ENCODE measurements at regions not wholly inside any gene's neighbourhood (a gene's known extent, or its start where the extent isn't known, plus 50 kb on each side); places are given as distances from the start of the nearest gene placed in this dataset.

GRCh38 chr14:28406196-28406595 lies 360.4 kb upstream of the FOXG1 start:
- DNase-seq = no peak

GRCh38 chr14:28407031-28407825 lies 359.4 kb upstream of the FOXG1 start:
- DNase-seq = no peak

DNA sequence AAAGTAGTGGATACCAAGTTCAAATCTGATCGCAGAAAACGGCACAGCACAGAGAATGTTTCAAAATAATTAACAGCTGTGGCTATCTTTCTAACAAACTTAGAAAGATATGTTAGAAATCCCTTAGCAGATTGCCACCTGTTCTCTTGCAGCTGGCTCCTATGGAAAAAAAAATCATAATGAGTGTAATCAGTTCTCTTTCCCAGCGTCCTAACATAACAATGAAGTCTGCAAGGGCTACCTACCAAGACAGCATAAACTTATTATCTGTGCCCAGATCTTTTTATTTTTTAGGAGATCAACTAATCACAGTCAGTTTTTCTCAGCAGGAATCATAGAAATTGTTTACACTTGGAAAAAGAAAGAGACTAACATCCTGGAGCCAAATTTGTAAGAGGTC lies 358.6 kb upstream of the FOXG1 start:
- DNase-seq = no peak

DNA sequence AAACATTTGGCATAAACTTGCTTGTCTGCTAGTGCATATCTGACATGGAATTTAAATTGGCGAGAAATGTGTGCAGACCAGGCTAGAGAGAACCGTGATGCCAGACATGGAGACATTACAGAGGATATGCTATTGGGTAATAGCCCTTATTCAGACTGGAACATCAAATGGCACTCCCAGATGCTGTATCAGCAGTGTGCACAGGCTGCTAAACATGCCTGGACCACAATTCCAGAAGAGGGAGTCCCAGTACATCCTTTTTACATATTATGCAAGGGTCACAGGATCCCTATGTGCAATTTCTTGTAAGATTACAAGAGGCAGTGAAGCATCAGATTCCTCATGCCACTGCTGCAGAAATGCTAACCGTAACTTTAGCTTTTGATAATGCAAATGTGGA lies 354.5 kb upstream of the FOXG1 start:
- DNase-seq = no peak

- no peak for DNase-seq
Observed at GRCh38 chr14:28426960-28427359, 339.6 kb upstream of the FOXG1 start.

- no peak for DNase-seq
Observed at GRCh38 chr14:28436821-28437220, 329.8 kb upstream of the FOXG1 start.

DNA sequence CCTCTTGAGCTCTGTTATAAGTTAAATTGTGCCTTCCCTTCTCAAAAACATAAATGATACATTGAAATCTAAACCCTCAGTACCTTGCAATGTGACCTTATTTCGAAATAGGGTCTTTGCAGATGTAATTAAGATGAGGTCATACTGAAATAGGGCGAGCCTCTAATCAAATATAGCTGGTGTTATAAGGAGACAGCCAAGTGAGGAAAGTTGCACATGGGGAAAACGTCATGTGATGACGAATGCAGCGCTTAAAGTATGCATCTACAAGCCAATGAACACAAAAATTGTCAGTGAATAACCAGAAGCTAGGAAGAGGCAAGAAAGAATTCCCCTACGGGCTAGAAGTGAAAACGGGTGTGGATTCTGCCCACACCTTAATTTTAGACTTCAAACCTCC lies 305.2 kb upstream of the FOXG1 start:
- no peak for DNase-seq

- DNase-seq = no peak
Observed at GRCh38 chr14:28467611-28468010, 299.0 kb upstream of the FOXG1 start.

GRCh38 chr14:28468191-28469151 lies 298.1 kb upstream of the FOXG1 start:
- no peak for DNase-seq

- DNase-seq = no peak
Observed at GRCh38 chr14:28482251-28483040, 284.1 kb upstream of the FOXG1 start.

GRCh38 chr14:28483506-28483905 lies 283.1 kb upstream of the FOXG1 start:
- DNase-seq = no peak

DNA sequence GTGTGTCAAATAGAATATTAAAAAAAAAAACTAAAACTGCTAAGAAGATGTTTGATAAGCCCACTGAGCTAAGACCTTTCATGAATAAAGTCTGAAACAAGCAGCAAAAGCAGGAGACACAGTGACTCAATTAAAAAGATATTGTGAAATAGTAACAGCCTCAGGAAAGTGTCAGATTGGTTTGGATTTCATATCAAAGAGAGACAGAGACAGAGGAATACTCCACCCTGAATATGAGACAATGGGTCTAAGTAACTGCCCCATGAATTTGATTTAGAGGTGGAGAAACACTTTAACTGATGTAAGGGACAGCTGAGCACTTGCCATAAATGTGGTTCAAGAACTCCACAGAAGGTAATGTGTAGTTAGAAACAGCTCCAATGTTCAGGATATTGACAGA lies 277.9 kb upstream of the FOXG1 start:
- DNase-seq = no peak

DNA sequence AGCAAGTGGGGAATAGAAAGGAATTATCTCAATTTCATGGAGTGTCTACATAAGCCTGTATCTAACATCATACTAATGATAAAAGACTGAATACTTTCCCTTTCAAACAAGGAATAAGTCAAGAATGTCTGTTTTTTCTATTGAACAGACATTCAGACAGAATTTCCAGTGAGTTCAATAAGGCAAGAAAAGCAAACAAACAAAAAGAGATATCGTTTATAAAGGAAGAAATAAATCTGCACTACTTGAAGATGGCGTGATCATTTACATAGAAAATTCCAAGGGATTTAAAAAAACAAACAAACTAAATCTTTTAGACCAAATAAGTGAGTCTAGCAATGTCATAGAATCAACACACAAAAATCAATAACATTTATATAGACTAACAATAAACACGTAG lies 273.1 kb upstream of the FOXG1 start:
- no peak for DNase-seq

DNA sequence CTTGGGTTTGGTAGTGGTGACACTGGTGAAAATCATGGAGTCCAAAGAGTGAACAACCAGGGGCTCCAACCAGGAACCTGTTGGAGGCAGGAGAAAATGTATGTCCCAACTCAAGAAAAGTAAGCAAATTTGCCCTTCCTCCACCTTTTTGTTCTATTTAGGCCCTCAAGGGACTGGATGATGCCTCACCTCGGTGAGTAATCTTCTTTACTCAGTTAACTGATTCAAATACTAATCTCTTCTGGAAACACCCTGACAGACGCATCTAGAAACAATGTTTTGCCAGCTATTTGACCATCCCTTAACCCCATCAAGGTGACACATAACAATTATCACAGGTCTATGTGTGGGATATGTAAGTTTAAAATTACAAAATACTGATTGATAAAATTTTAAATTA lies 272.4 kb upstream of the FOXG1 start:
- no peak for DNase-seq

GRCh38 chr14:28496364-28496763 lies 270.2 kb upstream of the FOXG1 start:
- no peak for DNase-seq

- DNase-seq = no peak
Observed at GRCh38 chr14:28502517-28502916, 264.1 kb upstream of the FOXG1 start.

GRCh38 chr14:28515571-28515970 lies 251.0 kb upstream of the FOXG1 start:
- DNase-seq = no peak

DNA sequence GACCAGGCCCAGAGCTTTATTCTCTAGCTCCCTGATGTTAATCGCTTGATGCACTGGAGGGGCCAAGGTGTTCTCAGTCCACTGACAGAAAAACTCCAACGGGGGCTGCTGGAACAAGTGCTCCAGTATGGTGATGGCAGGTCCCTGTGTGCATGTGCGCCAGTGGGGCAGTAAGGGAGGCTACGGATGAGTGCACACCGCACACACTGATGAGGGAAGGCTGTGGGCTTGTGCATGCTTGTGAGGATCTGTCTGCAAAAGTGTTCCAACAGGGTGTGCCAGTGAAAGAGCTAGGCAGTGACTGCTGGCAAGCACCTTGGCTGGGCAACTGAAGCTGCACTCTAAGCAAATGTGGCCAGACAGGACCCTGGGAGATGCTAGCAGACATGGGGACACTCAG lies 229.7 kb upstream of the FOXG1 start:
- DNase-seq = no peak

GRCh38 chr14:28542040-28542439 lies 224.5 kb upstream of the FOXG1 start:
- no peak for DNase-seq

- no peak for DNase-seq
Observed at GRCh38 chr14:28565345-28565744, 201.2 kb upstream of the FOXG1 start.

- DNase-seq = no peak
Observed at GRCh38 chr14:28570391-28570790, 196.2 kb upstream of the FOXG1 start.

GRCh38 chr14:28571636-28572035 lies 195.0 kb upstream of the FOXG1 start:
- DNase-seq = no peak

DNA sequence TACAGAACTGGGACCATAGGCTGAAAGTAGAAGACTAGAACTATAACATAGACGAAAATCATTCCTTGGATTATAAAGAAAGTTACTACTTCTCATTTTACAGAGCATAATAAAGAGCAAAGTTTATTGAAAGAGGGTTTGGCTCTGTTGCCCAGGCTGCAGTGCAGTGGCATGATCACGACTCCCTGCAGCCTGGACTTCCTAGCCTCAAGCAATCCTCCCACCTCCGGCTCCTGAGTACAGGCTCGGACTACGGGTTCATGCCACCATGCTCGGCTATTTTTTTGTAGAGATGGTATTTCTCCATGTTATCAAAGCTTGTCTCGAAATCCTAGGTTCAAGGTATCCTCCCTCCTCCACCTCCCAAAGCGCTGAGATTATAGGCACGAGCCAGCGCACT lies 190.1 kb upstream of the FOXG1 start:
- no peak for DNase-seq
